Motor neuron (in vitro differentiated cells): ENCODE measurements at regions not wholly inside any gene's neighbourhood (a gene's known extent, or its start where the extent isn't known, plus 50 kb on each side); places are given as distances from the start of the nearest gene placed in this dataset.

ENCODE experiments used
- ATAC-seq, 8 experiments: fragments of 200-7000 bp; cut with Tn5 transposase; replicated peaks in 6 of 8; 2 replicates each; pipeline ENCODE4 v1.8.0; 2021; ENCODE audit warnings: mild to moderate bottlenecking in 8 of 8, moderate library complexity in 8 of 8
- H3K27ac ChIP-seq, 2 donors: fragments of 250-450 bp; sonication (Bioruptor Pico); 2 replicates each; pipeline ENCODE4 v1.9.0; 2021; ENCODE audit warnings: antibody characterized with exemption in 2 of 2, mild to moderate bottlenecking in 2 of 2, moderate library complexity in 1 of 2
- H3K4me1 ChIP-seq, 2 donors: fragments of 250-450 bp; sonication (Bioruptor Pico); replicated peaks in 1 of 2; 2 replicates each; pipeline ENCODE4 v1.6.1; 2021; ENCODE audit warnings: antibody characterized with exemption in 2 of 2, mild to moderate bottlenecking in 2 of 2, moderate library complexity in 1 of 2
- H3K4me3 ChIP-seq, 5 donors: fragments of 250-450 bp; sonication (Bioruptor Pico); 2 replicates each; pipeline ENCODE4 v1.9.0; 2021; ENCODE audit warnings: antibody characterized with exemption in 5 of 5, mild to moderate bottlenecking in 5 of 5, moderate library complexity in 4 of 5
- WGBS, 10 experiments: fragments of 450-650 bp; shearing (Covaris generic); methylation state at CpG; one replicate each; pipeline ENCODE4 v1.0.0; 2022; 5-methylcytosine and 5-hydroxymethylcytosine counted together
- in situ Hi-C, 9 experiments: fragments of 400-800 bp; cut with MboI; loops; one replicate each; pipeline ENCODE4 v1.15.0; 2021; ENCODE audit warnings: low sequenced_read_pairs in 9 of 9, low pct_unique_long_range_greater_than_20kb in 2 of 9; ENCODE audit not compliant: unreplicated experiment in 9 of 9

- WGBS, 10 experiments = 46 to 100% (median 88%) methylated on average over 1 to 4 of the region's 5 CpGs; no CpG with 5 or more reads in 1 of the 10 experiments
- in situ Hi-C loops = no loop called here
- H3K4me3 ChIP-seq = no peak overlapping the region
- no peak overlapping the region for H3K27ac ChIP-seq
- ATAC-seq = no peak
- peaks cover 7 to 10% of the 10 kb centered on the region in 2 donors for H3K4me1 ChIP-seq
Measured at GRCh38 chr9:82581935-82582334, 481.0 kb downstream of the RASEF start.

- H3K27ac ChIP-seq = no peak overlapping the region
- peaks cover 7 to 10% of the 10 kb centered on the region in 2 donors for H3K4me1 ChIP-seq
- in situ Hi-C loops = no loop called here
- no peak overlapping the region for H3K4me3 ChIP-seq
- ATAC-seq = no peak
- 22 to 100% (median 80%) methylated on average over 1 of the region's 1 CpG; no CpG with 5 or more reads in 3 of the 10 experiments for WGBS, 10 experiments
Measured at GRCh38 chr9:82582693-82583092, 480.2 kb downstream of the RASEF start.

- in situ Hi-C loops = no loop called here
- H3K27ac ChIP-seq = no peak overlapping the region
- H3K4me1 ChIP-seq = peaks cover 7 to 10% of the 10 kb centered on the region in 2 donors
- no peak for ATAC-seq
- WGBS, 10 experiments = 24 to 85% (median 68%) methylated on average over 3 to 7 of the region's 7 CpGs; no CpG with 5 or more reads in 2 of the 10 experiments
- H3K4me3 ChIP-seq = no peak overlapping the region
Measured at GRCh38 chr9:82583524-82583923, 479.4 kb downstream of the RASEF start.

- no peak overlapping the region for H3K4me3 ChIP-seq
- H3K27ac ChIP-seq = no peak overlapping the region
- WGBS, 10 experiments = 7 to 100% (median 40%) methylated on average over 1 to 4 of the region's 5 CpGs; no CpG with 5 or more reads in 3 of the 10 experiments
- ATAC-seq = peak; percentile 36 to 97 (median 87)
- in situ Hi-C loops = no loop called here
- H3K4me1 ChIP-seq = peaks cover 7 to 10% of the 10 kb centered on the region in 2 donors
Measured at GRCh38 chr9:82584349-82584863, 478.5 kb downstream of the RASEF start.

GRCh38 chr9:82586918-82587356 is 476.0 kb downstream of the RASEF start:
- ATAC-seq = no peak
- in situ Hi-C loops = no loop called here
- 39 to 100% (median 88%) methylated on average over 1 to 3 of the region's 3 CpGs; no CpG with 5 or more reads in 1 of the 10 experiments for WGBS, 10 experiments

GRCh38 chr9:82588301-82589180 is 474.4 kb downstream of the RASEF start:
- Histone ChIP-seq H3K4me3 (no peak overlapping the region), H3K4me1 (peaks cover 7 to 8% of the 10 kb centered on the region in 2 donors), H3K27ac (no peak overlapping the region)
- 14 to 100% (median 63%) methylated on average over 1 to 6 of the region's 6 CpGs for WGBS, 10 experiments
- ATAC-seq = peak in 4 of 8 experiments; percentile 20 to 79 (median 64)
- in situ Hi-C loops = no loop called here

More at GRCh38 chr9:82586918-82587356, 476.0 kb downstream of the RASEF start:
- no peak overlapping the region for H3K4me3 ChIP-seq
- H3K27ac ChIP-seq = no peak overlapping the region
- H3K4me1 ChIP-seq = peaks cover 7 to 10% of the 10 kb centered on the region in 2 donors

- in situ Hi-C loops = no loop called here
Measured at GRCh38 chr9:82590845-82591244, 472.1 kb downstream of the RASEF start.

GRCh38 chr9:82593501-82593900 is 469.4 kb downstream of the RASEF start:
- Histone ChIP-seq H3K4me1 (no peaks in the 10 kb centered on the region), H3K27ac (no peak overlapping the region), H3K4me3 (no peak overlapping the region)
- 5 to 100% (median 73%) methylated on average over 1 to 5 of the region's 5 CpGs; no CpG with 5 or more reads in 2 of the 10 experiments for WGBS, 10 experiments
- no peak for ATAC-seq
- in situ Hi-C loops = no loop called here

More at GRCh38 chr9:82590845-82591244, 472.1 kb downstream of the RASEF start:
- Histone ChIP-seq H3K4me1 (no peaks in the 10 kb centered on the region), H3K4me3 (no peak overlapping the region), H3K27ac (no peak overlapping the region)
- WGBS, 10 experiments = 20 to 100% (median 79%) methylated on average over 1 to 3 of the region's 3 CpGs; no CpG with 5 or more reads in 1 of the 10 experiments
- no peak for ATAC-seq

GRCh38 chr9:82597241-82598203 is 465.4 kb downstream of the RASEF start:
- Histone ChIP-seq H3K4me3 (no peak overlapping the region), H3K4me1 (no peaks in the 10 kb centered on the region), H3K27ac (no peak overlapping the region)
- ATAC-seq = peak in 2 of 8 experiments; percentile 45 to 58
- 37 to 92% (median 80%) methylated on average over 2 to 12 of the region's 12 CpGs for WGBS, 10 experiments
- in situ Hi-C loops = no loop called here

GRCh38 chr9:82598241-82599039 is 464.5 kb downstream of the RASEF start:
- Histone ChIP-seq H3K27ac (no peak overlapping the region), H3K4me1 (no peaks in the 10 kb centered on the region), H3K4me3 (no peak overlapping the region)
- in situ Hi-C loops = no loop called here
- 10 to 92% (median 73%) methylated on average over 1 to 6 of the region's 6 CpGs; no CpG with 5 or more reads in 1 of the 10 experiments for WGBS, 10 experiments
- ATAC-seq = peak in 1 of 8 experiments; percentile 23

- no peak overlapping the region for H3K27ac ChIP-seq
- no peak overlapping the region for H3K4me3 ChIP-seq
- in situ Hi-C loops = no loop called here
- ATAC-seq = no peak
- WGBS, 10 experiments = 5 to 100% (median 86%) methylated on average over 2 of the region's 2 CpGs
- no peaks in the 10 kb centered on the region for H3K4me1 ChIP-seq
Measured at GRCh38 chr9:82599336-82599949, 463.5 kb downstream of the RASEF start.
